WTC11 (cell line): ENCODE measurements at regions not wholly inside any gene's neighbourhood (a gene's known extent, or its start where the extent isn't known, plus 50 kb on each side); places are given as distances from the start of the nearest gene placed in this dataset.

Experiments
- ATF3 ChIP-seq: sonication (generic); formaldehyde crosslinking; conservative IDR thresholded peaks from 2 replicates; pipeline ENCODE4 v1.8.1; 2022; ENCODE audit warnings: mild to moderate bottlenecking, missing genetic modification reagents
- CTCF ChIP-seq: fragments of 200-600 bp; IDR thresholded peaks from 2 replicates; pipeline ENCODE4 v1.8.0; 2022; ENCODE audit warnings: antibody characterized with exemption
- E2F1 ChIP-seq: sonication (generic); formaldehyde crosslinking; IDR thresholded peaks from 2 replicates; pipeline ENCODE4 v1.8.0; 2022; ENCODE audit warnings: mild to moderate bottlenecking, missing genetic modification reagents
- ESRRA ChIP-seq: sonication (generic); formaldehyde crosslinking; IDR thresholded peaks from 2 replicates; pipeline ENCODE4 v1.8.1; 2022; ENCODE audit warnings: mild to moderate bottlenecking, missing genetic modification reagents, borderline replicate concordance
- FOXP4 ChIP-seq: sonication (generic); formaldehyde crosslinking; IDR thresholded peaks from 2 replicates; pipeline ENCODE4 v1.8.0; 2022; ENCODE audit warnings: mild to moderate bottlenecking, missing genetic modification reagents
- JUN ChIP-seq: sonication (generic); formaldehyde crosslinking; IDR thresholded peaks from 2 replicates; pipeline ENCODE4 v1.8.0; 2023; ENCODE audit warnings: mild to moderate bottlenecking, missing genetic modification reagents
- NR2C2 ChIP-seq: sonication (generic); formaldehyde crosslinking; IDR thresholded peaks from 2 replicates; pipeline ENCODE4 v1.8.0; 2022; ENCODE audit warnings: mild to moderate bottlenecking, missing genetic modification reagents
- STAT6 ChIP-seq: sonication (generic); formaldehyde crosslinking; conservative IDR thresholded peaks from 2 replicates; pipeline ENCODE4 v1.8.1; 2023; ENCODE audit warnings: mild to moderate bottlenecking, low read depth, missing genetic modification reagents, moderate library complexity
- TEAD4 ChIP-seq: sonication (generic); formaldehyde crosslinking; IDR thresholded peaks from 2 replicates; pipeline ENCODE4 v1.8.0; 2022; ENCODE audit warnings: mild to moderate bottlenecking, missing genetic modification reagents

- TF ChIP-seq CTCF (no peak), ATF3 (CRISPR knock-in tag) (no peak), ESRRA (CRISPR knock-in tag) (no peak), E2F1 (CRISPR knock-in tag) (no peak), TEAD4 (CRISPR knock-in tag) (no peak), NR2C2 (no peak), JUN (CRISPR knock-in tag) (no peak), FOXP4 (CRISPR knock-in tag) (no peak), STAT6 (CRISPR knock-in tag) (no peak)
Observed at GRCh38 chr6:165146456-165146855, 162.9 kb downstream of the C6orf118 start.
